Stimulated activated CD8-positive, alpha-beta memory T cell treated with anti-CD3 and anti-CD28 coated beads, Interleukin-15, amount 100 ng/mL, for 4 hours (primary cell): ENCODE measurements at regions not wholly inside any gene's neighbourhood (a gene's known extent, or its start where the extent isn't known, plus 50 kb on each side); places are given as distances from the start of the nearest gene placed in this dataset.

Experiments used
- DNase-seq, 2 donors: peaks; one replicate each; pipeline ENCODE4 v3.0.0-alpha.2; 2020; ENCODE audit warnings: low read depth in 2 of 2

GRCh38 chr18:66749030-66749429 is 145.1 kb upstream of the CDH19 start:
- DNase-seq, result no peak

GRCh38 chr18:66742832-66743231 is 138.9 kb upstream of the CDH19 start:
- DNase-seq, result no peak

DNA sequence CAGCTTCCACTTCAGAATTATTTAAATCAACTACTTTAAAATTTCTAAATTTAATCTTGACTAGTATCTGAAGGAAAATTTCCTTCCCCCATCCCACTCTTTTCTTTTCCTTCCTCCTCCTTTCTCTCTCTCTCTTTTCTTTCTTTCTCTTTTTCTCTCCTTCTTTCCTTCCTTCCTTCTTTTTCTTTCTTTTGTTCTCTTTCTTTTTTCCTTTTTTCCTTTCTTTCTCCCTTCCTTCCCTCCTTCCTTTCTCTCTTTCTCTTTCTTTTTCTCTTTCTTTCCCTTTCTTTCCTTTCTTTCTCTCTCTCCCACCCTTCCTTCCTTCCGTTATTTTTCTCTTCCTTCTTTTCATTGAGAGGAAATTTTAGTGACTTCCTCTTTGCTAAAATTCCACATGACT is 132.0 kb upstream of the CDH19 start:
- DNase-seq, result no peak

- DNase-seq, result no peak
Measured at GRCh38 chr18:66734451-66734850, 130.6 kb upstream of the CDH19 start.

DNA sequence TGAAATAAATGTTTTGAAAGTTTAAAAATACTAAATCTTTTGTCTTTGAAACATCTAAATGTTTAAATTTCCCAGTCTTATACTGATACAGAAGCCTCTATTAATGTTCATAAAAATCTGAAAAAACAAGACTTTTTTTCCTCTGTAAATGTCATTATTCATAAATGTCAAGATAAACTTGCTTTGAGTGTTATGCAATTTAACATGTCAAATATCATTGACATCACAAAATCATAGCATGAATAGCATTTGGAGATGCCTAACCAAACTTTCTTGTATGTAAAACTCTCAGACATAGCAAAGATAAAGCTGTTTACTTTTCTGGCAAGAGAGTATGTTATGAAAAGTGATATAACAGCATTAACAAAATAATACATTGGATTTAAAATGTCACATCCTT is 128.0 kb upstream of the CDH19 start:
- no peak for DNase-seq

- DNase-seq, result no peak
Measured at GRCh38 chr18:66729442-66730239, 125.8 kb upstream of the CDH19 start.

DNA sequence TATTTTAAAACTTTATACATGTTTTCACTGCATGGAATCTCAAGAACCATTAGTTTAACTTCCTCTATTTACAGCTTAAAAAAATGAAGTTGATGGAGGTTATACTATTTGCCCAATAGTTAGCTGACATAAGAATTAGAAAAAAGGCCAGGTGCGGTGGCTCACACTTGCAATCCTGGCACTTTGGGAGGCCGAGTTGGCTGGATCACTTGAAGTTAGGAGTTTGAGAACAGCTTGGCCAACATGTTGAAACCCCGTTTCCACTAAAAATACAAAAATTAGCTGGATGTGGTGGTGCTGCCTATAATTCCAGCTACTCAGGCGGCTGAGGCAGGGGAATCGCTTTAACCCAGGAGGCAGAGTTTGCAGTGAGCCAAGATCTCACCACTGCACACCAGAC is 125.1 kb upstream of the CDH19 start:
- DNase-seq, result no peak

DNA sequence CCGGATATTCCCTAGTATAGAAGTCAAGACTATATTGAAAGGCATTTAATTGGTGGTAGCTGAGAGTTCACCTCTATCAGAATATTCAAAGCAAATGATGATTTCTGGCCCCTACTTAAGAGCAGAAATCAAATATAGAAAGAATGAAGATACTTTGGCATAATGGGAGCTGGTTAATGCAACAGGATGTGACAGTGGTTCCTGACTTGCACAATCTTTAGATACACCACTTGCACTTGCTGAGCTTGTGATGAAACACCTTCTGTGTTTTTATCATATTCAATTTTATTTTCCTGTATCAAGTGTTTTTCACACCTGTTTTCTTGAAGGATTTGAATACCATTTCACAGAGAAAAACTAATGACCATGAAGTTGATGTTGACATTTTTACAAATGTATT is 124.1 kb upstream of the CDH19 start:
- no peak for DNase-seq

DNA sequence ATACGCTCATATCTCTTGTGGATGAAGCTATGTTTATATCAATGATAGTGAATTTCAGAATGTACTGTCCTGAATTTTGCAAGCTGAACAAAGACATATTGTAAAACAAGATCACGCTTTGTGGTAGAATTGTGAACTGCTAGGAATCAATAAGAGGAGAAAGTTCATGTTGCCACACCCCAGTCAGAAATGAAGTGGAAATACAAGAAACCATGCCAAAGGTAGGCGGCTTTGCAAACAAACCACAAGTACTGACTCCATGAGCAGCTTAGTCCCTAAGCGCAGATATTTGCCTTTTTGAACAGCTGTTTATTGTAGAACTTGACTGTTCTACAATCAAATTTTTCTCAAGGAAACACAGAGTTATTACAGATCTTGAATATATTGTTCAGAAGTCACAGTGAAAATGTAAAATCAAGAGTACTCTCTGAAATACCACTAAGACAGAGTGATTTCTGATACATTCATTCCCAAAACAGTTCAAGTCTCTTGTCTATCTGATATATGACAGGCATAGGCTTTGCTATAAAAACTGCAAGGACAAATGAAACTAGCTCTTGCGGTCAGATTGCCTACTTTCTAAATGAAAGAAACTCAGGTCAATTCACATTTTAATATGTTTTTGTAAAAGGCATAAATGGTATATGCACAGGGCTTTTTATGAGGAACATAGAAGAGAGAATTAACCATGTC is 120.9 kb upstream of the CDH19 start:
- DNase-seq, result no peak

- no peak for DNase-seq
Measured at GRCh38 chr18:66722671-66723070, 118.8 kb upstream of the CDH19 start.

- no peak for DNase-seq
Measured at GRCh38 chr18:66708646-66709045, 104.8 kb upstream of the CDH19 start.

DNA sequence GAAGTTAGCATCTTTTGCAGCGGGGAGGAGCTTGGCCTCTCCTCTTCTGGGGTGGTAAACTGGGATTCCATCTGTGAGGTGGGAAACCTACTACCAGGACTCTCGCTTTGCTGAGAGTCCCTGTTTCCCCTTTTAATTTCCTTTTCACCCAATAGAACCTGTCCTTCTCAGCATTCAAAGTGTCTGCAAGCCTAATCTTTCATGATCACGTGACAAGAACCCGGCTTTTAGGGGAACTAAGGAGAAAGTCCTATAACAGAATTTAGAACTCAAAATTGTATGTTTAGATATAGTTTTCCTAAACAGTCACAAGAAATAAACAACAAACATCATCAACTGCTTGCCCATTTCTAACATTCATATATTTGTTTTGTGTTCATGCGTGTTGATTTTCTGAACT is 103.6 kb upstream of the CDH19 start:
- no peak for DNase-seq

GRCh38 chr18:66695281-66695680 is 91.4 kb upstream of the CDH19 start:
- DNase-seq, result no peak

DNA sequence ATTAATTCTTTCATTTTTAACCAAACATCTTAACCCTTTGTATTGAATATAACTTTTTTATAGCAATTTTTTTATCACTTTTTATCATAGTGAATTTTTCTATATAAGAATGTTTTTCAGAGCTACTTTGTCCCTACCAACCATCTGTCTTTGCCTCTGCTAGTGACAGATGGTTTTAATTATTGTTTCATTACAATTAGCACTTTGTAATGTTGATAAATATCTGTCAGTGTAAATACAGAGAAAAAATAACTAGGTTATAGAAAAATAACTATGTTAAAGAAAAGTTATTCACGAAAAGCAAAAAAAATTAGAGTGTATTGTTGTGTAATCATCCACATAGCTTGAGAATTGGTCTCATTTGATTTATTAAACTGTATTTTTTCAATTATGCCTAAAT is 91.0 kb upstream of the CDH19 start:
- DNase-seq, result no peak

DNA sequence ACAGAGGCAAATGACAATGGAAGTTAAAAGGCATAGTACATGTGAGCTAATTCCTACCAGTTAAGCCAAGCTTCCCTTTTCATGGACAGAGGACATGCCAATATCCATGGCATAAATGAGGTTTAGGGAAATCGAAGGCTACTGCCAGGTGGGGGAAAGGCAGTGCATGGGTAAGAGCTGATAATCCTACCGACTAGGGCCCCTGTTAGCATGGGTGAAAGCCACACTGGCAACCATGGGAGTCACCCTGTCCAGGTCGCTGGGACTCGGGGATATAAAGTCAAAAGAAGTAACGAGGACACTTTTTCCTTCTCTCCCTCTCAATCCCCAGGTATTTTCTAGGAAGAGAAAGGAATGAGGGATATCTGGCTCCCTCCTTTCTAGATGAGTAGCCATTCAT is 83.7 kb upstream of the CDH19 start:
- no peak for DNase-seq

GRCh38 chr18:66682855-66683322 is 79.0 kb upstream of the CDH19 start:
- DNase-seq, result no peak

DNA sequence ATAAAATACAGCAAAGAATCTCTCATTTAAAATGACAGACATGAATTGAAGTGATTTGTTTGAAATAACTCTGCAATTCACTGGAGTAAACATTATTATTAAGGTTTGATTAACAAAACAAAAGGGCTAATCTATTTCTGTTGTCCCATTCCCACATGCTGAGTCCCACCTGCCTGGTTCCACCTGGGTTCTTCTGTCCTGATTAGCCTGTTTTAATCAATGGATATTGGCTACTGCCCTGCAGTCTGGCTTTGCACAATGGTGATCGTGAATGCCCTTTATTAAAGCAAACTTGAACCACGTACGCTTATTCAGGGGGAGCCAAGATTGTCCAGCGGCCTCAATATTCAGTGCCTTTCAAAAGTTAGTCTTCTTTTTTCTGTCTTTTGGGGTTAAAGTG is 72.8 kb upstream of the CDH19 start:
- DNase-seq, result no peak

DNA sequence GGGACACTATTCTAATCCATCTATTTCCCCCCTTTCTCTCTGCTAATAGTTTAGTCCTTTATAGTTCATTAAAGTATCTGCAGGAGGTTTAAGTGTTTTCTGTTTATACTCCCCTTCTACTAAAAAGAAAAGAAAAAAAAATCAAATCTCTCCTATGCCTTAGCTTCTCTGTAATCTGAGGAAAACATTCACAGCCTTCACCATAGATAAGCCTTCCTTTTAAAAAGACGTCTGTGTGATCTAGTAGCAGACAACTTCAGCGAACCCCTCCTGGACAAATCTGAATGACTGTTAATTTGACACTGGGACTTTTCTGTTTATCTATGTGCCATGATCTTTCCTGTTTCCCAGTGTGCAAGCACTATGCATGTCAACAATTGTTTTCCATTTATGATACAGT is 70.4 kb upstream of the CDH19 start:
- no peak for DNase-seq

GRCh38 chr18:66668706-66669105 is 64.8 kb upstream of the CDH19 start:
- DNase-seq, result no peak

- no peak for DNase-seq
Measured at GRCh38 chr18:66662632-66663031, 58.7 kb upstream of the CDH19 start.

DNA sequence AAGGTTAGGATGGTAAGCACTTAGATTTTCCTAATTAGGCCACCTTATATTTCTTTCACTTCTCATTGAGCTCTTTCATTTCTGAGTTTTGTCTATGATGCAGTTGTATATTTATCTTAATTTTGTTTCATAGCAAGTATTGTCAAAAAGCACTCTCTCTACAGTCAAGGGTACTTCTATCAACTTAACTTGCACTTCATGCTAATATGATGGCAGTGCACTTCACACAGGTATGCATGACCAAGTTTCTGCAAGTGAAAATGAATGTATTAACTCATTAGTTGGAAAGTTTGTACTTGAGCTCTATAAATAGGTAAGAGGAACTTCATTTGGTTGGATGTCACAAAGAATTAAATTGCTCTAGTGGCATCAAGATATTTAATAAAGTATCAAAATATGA is 51.5 kb upstream of the CDH19 start:
- no peak for DNase-seq
